NT2/D1 (cell line): ENCODE measurements at regions not wholly inside any gene's neighbourhood (a gene's known extent, or its start where the extent isn't known, plus 50 kb on each side); places are given as distances from the start of the nearest gene placed in this dataset.

ENCODE experiments used
- DNase-seq: peaks from one replicate; pipeline ENCODE4 v3.0.0-alpha.2; 2011; ENCODE audit warnings: low read depth, low spot score
- H3K27me3 ChIP-seq: 2 replicates; pipeline ENCODE4 v1.6.0; 2011; ENCODE audit warnings: mild to moderate bottlenecking; ENCODE audit not compliant: insufficient read length, insufficient read depth
- H3K36me3 ChIP-seq: 2 replicates; pipeline ENCODE4 v1.6.1; 2011; ENCODE audit warnings: mild to moderate bottlenecking, low read length, mixed read lengths; ENCODE audit not compliant: insufficient read depth, insufficient read length
- H3K4me1 ChIP-seq: 2 replicates; pipeline ENCODE4 v1.5.1; 2011; ENCODE audit not compliant: insufficient read depth, insufficient read length
- H3K4me3 ChIP-seq: 2 replicates; pipeline ENCODE4 v1.5.1; 2011; ENCODE audit warnings: low read depth; ENCODE audit not compliant: insufficient read length
- H3K9ac ChIP-seq: 2 replicates; pipeline ENCODE4 v1.6.0; 2011; ENCODE audit warnings: low read depth; ENCODE audit not compliant: insufficient read length
- H3K9me3 ChIP-seq: 2 replicates; pipeline ENCODE4 v1.5.1; 2011; ENCODE audit warnings: mild to moderate bottlenecking, low read length; ENCODE audit not compliant: insufficient read depth
- SUZ12 ChIP-seq: IDR thresholded peaks from 2 replicates; pipeline ENCODE4 v1.6.1; 2011; ENCODE audit not compliant: insufficient read length, insufficient read depth; ENCODE audit errors: extremely low read depth
- YY1 ChIP-seq: IDR thresholded peaks from 2 replicates; pipeline ENCODE4 v1.6.1; 2011; ENCODE audit not compliant: insufficient read length, insufficient read depth
- ZNF274 ChIP-seq: IDR thresholded peaks from 2 replicates; pipeline ENCODE4 v1.6.1; 2011; ENCODE audit warnings: mild to moderate bottlenecking, low read depth, low read length

DNA sequence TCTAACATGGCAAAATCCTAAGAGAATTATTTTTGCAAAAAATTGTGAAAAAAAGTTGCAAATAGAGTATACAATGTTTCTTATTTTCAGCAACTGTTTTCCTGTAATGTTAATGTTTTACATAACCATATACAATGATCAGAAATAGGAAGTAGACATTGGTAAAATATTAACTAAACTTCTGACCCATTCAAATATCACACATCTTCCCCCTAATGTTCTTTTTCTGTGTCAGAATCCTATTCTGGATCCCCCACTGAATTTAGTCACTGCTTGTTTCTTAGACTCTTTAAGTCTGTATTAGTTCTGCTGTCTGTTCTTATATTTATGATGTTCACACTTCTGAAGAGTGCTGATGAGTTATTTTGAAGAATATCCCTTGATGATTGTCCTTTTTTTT, 62.0 kb downstream of the HFE start:
- H3K4me1 ChIP-seq = no peaks in the 10 kb centered on the region
- H3K36me3 ChIP-seq = no peaks in the 10 kb centered on the region
- no peak for DNase-seq
- TF ChIP-seq YY1 (no peak), ZNF274 (no peak), SUZ12 (no peak)
- H3K9me3 ChIP-seq = no peaks in the 10 kb centered on the region
- no peaks in the 10 kb centered on the region for H3K27me3 ChIP-seq
- H3K9ac ChIP-seq = no peak overlapping the region
- no peak overlapping the region for H3K4me3 ChIP-seq

DNA sequence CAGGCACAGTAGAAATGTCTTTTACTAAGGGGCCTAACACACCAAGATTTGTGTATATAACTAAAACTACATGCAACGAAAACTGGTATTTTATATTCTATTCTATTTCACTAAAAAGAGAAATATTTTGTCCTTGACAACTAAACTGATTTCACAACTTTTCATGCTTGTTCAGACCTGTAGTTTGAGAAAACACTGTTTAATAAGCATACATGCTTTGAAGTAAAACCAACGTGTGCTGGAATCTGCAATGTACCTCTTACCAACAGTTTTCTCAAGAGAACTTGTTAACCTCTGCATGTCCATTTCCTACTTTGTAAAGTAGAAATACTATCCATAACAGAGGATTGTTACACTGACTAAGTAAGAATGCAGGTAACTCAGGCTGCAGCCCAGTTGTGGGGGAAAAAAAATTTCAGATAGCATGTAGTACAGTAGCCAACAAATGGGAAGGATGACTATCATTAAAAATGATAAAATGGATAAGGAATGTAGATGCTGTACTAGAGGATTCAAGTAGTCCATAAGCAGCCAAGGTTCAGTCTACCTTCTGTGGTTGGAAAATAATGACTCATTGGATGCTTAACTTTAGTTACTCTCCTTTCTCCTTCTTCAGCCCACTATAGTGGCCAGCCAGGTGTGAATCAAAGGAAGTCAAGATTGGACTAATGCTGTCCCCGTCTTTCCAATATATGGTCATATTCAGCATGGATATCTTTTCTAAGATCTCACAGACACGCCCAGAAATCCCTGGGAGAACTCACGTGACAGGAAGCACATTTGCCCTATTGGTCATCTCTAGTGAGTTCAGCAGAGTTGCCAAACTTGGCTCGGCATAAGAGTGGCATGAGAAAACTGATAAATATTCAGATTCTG, 65.2 kb downstream of the HFE start:
- Histone ChIP-seq H3K4me1 (no peaks in the 10 kb centered on the region), H3K27me3 (no peaks in the 10 kb centered on the region), H3K36me3 (no peaks in the 10 kb centered on the region), H3K9ac (no peak overlapping the region), H3K9me3 (no peaks in the 10 kb centered on the region), H3K4me3 (no peak overlapping the region)
- TF ChIP-seq ZNF274 (no peak), SUZ12 (no peak), YY1 (no peak)
- no peak for DNase-seq

DNA sequence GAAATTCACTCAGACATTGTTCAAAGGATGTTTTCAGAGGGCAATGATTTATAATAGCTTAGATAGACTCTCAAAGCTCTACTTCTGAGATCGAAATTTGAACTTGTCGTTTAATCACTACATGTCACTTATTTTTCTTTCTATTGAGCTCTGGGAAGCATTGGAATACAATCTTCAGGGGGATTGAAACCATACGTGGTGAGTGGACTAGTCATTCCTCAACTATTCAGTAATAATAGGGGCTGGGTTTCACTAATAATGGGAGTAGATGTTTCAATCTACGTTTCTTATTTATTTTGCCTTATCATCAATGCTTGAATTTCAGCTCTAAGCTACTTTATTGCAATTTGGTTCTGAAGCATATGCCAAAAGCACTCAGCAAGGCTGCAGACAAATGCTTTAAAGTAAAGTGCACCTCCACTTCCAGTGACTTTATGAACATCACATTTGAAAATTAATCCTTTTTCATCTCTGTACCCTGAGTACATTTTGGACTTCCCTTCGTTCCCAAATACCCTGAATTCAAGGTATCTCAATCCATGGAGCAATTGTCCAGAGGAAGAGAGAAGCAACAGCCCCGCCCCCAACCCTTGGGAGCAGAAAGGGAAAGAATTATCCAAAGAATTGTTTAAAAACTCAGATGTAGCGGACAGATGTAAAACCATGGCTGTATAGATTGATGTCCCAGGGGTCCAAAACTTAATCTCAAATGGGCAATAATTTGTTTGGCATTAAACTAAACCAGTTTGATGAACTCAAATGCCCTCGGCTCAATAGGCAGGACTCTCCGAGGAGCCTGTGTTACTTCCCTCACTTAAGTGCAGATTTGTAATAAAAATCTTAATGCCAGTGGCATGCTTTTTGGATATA, 68.1 kb downstream of the HFE start:
- TF ChIP-seq YY1 = no peak
- Histone ChIP-seq H3K36me3 (peaks cover 6% of the 10 kb centered on the region), H3K9me3 (no peaks in the 10 kb centered on the region), H3K27me3 (no peaks in the 10 kb centered on the region), H3K9ac (peak overlapping the region; percentile 70), H3K4me3 (peak overlapping the region; percentile 76), H3K4me1 (no peaks in the 10 kb centered on the region)
- no peak for DNase-seq

DNA sequence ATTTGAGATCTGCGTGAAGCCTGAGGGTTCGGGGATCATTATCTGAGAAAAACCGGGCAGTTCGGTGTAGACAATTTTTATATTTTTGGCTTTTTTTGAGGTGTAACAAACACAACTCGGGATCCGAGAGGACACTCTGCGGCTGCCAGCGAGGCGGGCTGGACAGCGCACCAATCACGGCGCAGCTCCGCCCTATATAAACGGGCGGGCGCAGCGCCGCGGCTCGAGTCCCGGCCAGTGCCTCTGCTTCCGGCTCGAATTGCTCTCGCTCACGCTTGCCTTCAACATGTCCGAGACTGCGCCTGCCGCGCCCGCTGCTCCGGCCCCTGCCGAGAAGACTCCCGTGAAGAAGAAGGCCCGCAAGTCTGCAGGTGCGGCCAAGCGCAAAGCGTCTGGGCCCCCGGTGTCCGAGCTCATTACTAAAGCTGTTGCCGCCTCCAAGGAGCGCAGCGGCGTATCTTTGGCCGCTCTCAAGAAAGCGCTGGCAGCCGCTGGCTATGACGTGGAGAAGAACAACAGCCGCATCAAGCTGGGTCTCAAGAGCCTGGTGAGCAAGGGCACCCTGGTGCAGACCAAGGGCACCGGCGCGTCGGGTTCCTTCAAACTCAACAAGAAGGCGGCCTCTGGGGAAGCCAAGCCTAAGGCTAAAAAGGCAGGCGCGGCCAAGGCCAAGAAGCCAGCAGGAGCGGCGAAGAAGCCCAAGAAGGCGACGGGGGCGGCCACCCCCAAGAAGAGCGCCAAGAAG, 69.0 kb downstream of the HFE start:
- Histone ChIP-seq H3K27me3 (no peaks in the 10 kb centered on the region), H3K9ac (peak overlapping the region; percentile 92), H3K4me3 (peak overlapping the region; percentile 76), H3K4me1 (no peaks in the 10 kb centered on the region), H3K36me3 (peaks cover 6% of the 10 kb centered on the region), H3K9me3 (no peaks in the 10 kb centered on the region)
- peak; percentile 61 for DNase-seq
- TF ChIP-seq YY1 (no peak), ZNF274 (no peak), SUZ12 (no peak)

DNA sequence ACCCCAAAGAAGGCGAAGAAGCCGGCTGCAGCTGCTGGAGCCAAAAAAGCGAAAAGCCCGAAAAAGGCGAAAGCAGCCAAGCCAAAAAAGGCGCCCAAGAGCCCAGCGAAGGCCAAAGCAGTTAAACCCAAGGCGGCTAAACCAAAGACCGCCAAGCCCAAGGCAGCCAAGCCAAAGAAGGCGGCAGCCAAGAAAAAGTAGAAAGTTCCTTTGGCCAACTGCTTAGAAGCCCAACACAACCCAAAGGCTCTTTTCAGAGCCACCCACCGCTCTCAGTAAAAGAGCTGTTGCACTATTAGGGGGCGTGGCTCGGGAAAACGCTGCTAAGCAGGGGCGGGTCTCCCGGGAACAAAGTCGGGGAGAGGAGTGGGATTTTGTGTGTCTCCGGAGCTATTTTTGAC, 69.6 kb downstream of the HFE start:
- Histone ChIP-seq H3K4me3 (peak overlapping the region; percentile 76), H3K4me1 (no peaks in the 10 kb centered on the region), H3K27me3 (no peaks in the 10 kb centered on the region), H3K9me3 (no peaks in the 10 kb centered on the region), H3K36me3 (peaks cover 6% of the 10 kb centered on the region), H3K9ac (peak overlapping the region; percentile 92)
- TF ChIP-seq ZNF274 = no peak
- TF ChIP-seq SUZ12 = no peak
- TF ChIP-seq YY1 = no peak
- no peak for DNase-seq

DNA sequence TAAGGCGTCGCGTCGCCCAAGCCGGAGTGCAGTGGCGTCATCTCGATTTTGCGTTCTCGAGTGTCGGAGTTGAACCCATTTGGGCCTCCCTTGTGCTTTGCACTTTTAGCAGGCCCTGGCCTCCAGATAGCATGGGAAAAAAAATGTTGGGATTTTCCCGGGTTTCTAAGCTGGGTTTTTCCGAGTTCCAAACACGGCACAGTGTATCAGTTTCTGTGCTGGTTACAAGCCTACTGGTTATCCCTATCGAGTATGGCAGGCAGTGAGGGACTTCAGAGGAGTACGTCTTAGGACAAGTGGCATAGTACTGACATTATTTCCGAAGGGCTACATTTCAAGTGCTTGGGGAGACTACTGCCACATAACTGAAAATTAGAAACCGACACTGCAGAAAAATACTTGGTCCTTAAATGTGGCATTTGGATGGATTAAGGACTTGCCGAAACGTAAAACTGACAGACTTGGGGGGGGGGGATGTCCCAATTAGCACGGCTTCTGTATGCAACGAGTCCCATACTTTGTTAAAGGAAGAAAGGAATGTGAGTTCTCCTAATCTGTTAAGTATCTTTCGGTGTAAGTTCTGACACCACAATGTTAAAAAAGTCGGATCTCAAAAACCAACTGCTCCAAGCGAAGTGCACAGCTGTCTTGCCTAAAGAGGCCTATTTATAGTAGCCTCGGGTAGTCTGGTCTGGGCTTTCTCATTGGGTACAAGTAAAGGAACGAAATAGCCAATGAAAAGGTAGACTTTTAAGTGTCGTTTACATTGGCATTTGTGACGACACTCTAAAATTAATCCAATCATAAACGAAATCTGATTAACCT, 70.2 kb downstream of the HFE start:
- peak overlapping the region; percentile 92 for H3K9ac ChIP-seq
- DNase-seq = peak; percentile 88
- H3K4me1 ChIP-seq = no peaks in the 10 kb centered on the region
- peaks cover 6% of the 10 kb centered on the region for H3K36me3 ChIP-seq
- H3K9me3 ChIP-seq = no peaks in the 10 kb centered on the region
- H3K27me3 ChIP-seq = no peaks in the 10 kb centered on the region
- peak overlapping the region; percentile 76 for H3K4me3 ChIP-seq
- no peak for TF ChIP-seq ZNF274
